Thymus (tissue), 11 donors: ENCODE measurements at regions not wholly inside any gene's neighbourhood (a gene's known extent, or its start where the extent isn't known, plus 50 kb on each side); places are given as distances from the start of the nearest gene placed in this dataset.
"Not testable (repeated sequence)": the region's sequence is repeated elsewhere in the genome, so short reads cannot be mapped to it uniquely, and the experiment has no call there.

ENCODE experiments used
- DNase-seq, 9 donors: peaks; one replicate each; pipeline ENCODE4 v3.0.0-alpha.2; 2013; ENCODE audit warnings: low spot score in 9 of 9, low read depth in 6 of 9, missing footprints in 1 of 9
- H3K27ac ChIP-seq, 2 donors: one replicate each; pipeline ENCODE4 v1.5.1; 2013; ENCODE audit warnings: control low read depth in 1 of 2, low read depth in 1 of 2, low read length in 1 of 2, mild to moderate bottlenecking in 1 of 2, moderate library complexity in 1 of 2
- H3K27me3 ChIP-seq, 2 donors: one replicate each; pipeline ENCODE4 v1.5.1; 2013; ENCODE audit warnings: low read length in 1 of 2; ENCODE audit not compliant: control insufficient read depth in 2 of 2, insufficient read depth in 1 of 2
- H3K36me3 ChIP-seq, 2 donors: one replicate each; pipeline ENCODE4 v1.5.1; 2013; ENCODE audit warnings: low read length in 1 of 2, mild to moderate bottlenecking in 1 of 2, moderate library complexity in 1 of 2; ENCODE audit not compliant: control insufficient read depth in 2 of 2, insufficient read depth in 2 of 2
- H3K4me1 ChIP-seq, 2 donors: one replicate each; pipeline ENCODE4 v1.5.1; 2013; ENCODE audit warnings: low read length in 2 of 2; ENCODE audit not compliant: control insufficient read depth in 2 of 2, insufficient read depth in 2 of 2
- H3K4me3 ChIP-seq, 2 donors: one replicate each; pipeline ENCODE4 v1.5.1; 2013; ENCODE audit warnings: low read length in 2 of 2, control low read depth in 1 of 2, mild to moderate bottlenecking in 1 of 2
- H3K9me3 ChIP-seq, 2 donors: one replicate each; pipeline ENCODE4 v1.5.1; 2013; ENCODE audit warnings: low read length in 1 of 2, mild to moderate bottlenecking in 1 of 2; ENCODE audit not compliant: control insufficient read depth in 2 of 2, insufficient read depth in 1 of 2
- WGBS: extraction: QIAGEN DNeasy Blood & Tissue Kit; methylation state at CpG from one replicate; pipeline ENCODE4 v1.1.7; 2013; 5-methylcytosine and 5-hydroxymethylcytosine counted together
- donor health status: healthy.

DNA sequence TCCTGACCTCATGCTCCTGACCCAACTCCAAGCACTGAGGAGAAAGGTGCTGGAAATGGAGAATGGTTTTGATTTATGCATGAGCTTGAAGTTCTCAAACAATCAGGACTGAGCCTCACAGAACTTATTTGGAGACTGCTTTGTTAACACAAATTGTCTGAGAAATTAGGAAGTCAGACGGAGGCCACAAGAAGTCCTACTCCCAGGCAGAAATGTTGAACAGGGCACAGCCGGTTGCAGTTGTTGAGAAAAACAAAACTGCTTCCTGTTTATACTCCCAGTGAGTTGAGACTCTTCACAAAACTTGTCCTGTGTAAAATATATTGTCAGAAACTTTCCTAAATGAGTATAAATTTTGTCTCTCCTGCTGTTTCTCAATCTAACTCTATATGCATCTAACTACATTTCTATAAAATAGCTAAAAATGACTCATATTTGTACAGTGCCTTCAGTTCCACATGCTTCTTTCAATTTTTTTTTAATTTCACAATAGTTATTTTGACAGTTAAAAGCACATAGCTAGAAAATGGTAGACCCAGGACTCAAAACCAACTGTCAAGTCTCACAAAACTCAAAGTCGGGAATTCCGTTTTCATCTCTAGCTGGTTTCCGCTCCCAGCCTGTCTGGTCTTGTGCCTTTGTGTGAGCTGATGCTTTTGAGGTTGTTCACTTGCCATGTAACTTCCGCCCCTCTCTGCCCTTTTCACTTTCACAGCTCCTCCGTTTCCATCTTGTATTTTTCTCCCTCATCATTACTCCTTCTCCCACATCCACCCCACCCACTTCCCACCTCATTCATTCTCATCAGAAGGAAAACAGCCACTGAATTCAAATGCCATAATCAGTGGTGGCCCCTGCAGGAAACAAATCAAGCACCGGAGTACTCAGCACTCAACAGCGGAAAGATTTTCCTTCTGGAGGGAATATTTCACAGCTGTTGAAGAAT lies 215.0 kb downstream of the SUCLG1 start:
- 83% methylated on average over 9 of the region's 9 CpGs for WGBS
- Histone ChIP-seq H3K4me1 (no peaks in the 10 kb centered on the region), H3K27ac (no peak overlapping the region), H3K9me3 (no peaks in the 10 kb centered on the region), H3K4me3 (no peak overlapping the region), H3K27me3 (no peaks in the 10 kb centered on the region), H3K36me3 (no peaks in the 10 kb centered on the region)
- DNase-seq: no peak

DNA sequence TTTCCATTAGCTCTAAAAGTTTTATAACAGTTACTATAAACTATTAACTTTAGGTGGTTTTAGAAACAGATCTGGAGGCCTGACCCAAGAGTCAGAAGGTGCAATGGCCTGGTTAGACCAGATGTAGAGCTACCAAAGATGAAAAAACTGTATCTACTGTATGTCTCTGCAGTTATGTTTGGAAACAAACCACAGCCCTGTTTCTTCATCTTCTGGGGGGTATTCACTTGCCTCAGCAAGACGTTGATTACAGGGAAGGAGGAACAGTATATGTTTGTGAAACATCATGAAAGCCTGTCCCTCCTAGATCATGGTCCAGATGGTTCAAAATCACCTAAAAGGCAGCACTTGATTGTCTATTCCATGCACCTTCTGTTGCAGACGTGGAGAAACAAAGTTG lies 220.2 kb downstream of the SUCLG1 start:
- DNase-seq: no peak
- Histone ChIP-seq H3K36me3 (no peaks in the 10 kb centered on the region), H3K4me3 (no peak overlapping the region), H3K4me1 (no peaks in the 10 kb centered on the region), H3K27ac (no peak overlapping the region), H3K9me3 (no peaks in the 10 kb centered on the region), H3K27me3 (no peaks in the 10 kb centered on the region)
- 62% methylated on average over 2 of the region's 2 CpGs for WGBS

DNA sequence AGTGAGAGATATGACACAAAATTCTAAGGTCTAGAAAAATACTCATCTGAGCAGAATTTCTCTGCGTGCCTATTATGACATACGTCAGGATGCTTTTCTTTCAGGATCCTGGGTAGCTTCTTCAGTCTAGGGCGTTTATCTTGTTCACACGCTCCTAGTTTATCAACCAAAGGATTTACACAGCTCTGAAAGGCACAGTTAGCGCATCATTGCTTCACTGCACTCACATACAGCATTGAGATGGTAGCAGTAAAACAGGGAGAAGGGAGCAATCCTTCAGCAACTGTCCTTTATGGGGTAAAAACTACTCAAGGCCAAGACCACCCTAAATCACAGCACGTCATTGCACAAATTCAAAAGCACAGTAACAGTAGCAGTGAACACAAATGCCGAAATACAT lies 222.8 kb downstream of the SUCLG1 start:
- H3K4me3 ChIP-seq: no peak overlapping the region
- H3K4me1 ChIP-seq: no peaks in the 10 kb centered on the region
- no peaks in the 10 kb centered on the region for H3K9me3 ChIP-seq
- H3K27ac ChIP-seq: no peak overlapping the region
- DNase-seq: no peak
- H3K27me3 ChIP-seq: no peaks in the 10 kb centered on the region
- 92% methylated on average over 7 of the region's 7 CpGs for WGBS
- no peaks in the 10 kb centered on the region for H3K36me3 ChIP-seq

DNA sequence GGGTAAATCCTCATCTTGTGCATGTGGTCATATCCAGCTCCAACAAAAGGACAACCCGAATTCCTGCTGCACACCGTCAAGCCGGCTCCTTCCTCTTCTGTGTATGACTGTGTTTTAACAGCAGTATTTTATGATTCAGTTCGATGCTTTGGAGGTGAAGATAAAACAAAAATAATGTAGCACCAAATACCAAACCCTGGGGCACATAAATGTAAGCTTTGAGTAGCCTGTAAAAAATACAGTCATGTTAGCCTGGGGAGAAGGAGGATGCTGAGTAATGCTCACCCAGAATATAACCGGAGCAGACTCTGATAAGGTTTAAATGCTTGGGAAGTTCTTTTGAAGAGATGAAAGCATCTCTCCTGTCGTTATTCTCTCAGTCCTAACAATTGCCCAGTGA lies 225.0 kb downstream of the SUCLG1 start:
- WGBS: 78% methylated on average over 6 of the region's 6 CpGs
- Histone ChIP-seq H3K36me3 (no peaks in the 10 kb centered on the region), H3K4me3 (no peak overlapping the region), H3K27me3 (no peaks in the 10 kb centered on the region), H3K4me1 (no peaks in the 10 kb centered on the region), H3K27ac (no peak overlapping the region), H3K9me3 (no peaks in the 10 kb centered on the region)
- DNase-seq: no peak

DNA sequence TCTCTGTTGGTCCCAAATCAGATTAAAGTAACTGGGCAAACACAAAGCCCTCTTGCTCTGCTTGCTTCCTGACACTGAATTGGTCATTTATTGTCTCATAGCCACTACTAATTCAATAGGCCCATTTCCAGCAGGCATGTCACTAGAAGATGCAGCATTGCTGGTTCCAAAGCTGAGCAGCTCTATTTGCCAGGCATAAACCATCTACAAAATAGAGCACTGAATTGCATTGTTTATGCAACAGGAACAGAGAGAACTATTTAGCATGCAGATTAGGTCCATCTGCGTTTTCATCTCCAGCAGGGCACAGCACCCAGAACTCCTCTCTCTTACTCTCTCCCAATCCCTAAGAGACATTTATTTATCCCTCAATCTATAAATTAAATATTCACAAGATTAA lies 227.6 kb downstream of the SUCLG1 start:
- no peaks in the 10 kb centered on the region for H3K36me3 ChIP-seq
- WGBS: 93% methylated on average over 1 of the region's 1 CpG

DNA sequence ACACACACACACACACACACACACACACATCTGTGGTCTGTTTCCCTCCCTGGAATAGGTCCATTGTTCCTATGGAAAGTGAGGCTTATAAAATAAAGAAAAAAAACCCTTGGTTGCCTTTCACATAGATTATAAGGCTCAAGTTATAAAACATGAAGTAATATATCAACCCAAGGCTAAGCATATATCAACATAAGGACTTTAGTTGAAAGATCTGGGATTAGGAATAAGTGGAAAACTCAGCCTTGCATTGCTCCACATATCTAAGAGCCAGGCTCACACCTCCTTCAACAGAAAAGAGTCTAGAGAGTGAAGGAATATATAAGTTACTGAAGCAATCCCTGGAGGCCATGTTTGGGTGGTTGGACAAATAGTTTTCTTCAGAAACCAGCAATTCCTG lies 235.0 kb downstream of the SUCLG1 start:
- H3K4me3 ChIP-seq: no peak overlapping the region
- H3K4me1 ChIP-seq: no peaks in the 10 kb centered on the region
- no peak for DNase-seq
- H3K9me3 ChIP-seq: no peaks in the 10 kb centered on the region
- no peak overlapping the region for H3K27ac ChIP-seq
- no peaks in the 10 kb centered on the region for H3K27me3 ChIP-seq
- no peaks in the 10 kb centered on the region for H3K36me3 ChIP-seq

More for the DNA sequence above, 227.6 kb downstream of the SUCLG1 start:
- no peaks in the 10 kb centered on the region for H3K4me1 ChIP-seq
- no peaks in the 10 kb centered on the region for H3K27me3 ChIP-seq
- no peaks in the 10 kb centered on the region for H3K9me3 ChIP-seq
- H3K4me3 ChIP-seq: no peak overlapping the region
- DNase-seq: no peak
- H3K27ac ChIP-seq: no peak overlapping the region

DNA sequence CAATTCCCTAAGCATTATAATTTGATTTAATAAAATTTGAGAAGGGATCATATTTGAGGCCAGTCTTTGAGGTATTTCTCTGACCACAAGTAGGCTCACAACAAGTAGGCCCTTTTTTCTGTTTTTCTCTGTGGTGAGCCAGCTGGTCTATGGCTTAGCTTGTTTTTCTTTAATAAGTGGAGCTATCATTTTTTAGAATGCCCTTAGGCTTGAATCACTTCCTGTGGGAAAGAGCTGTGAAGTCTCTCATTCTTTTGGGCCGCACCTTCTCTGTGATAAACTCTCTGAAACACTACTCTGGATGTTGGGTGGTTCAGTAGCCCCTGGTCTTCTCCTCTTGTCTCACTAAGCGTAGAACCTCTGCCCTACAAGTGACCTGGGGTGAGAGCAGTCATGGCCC lies 235.9 kb downstream of the SUCLG1 start:
- Histone ChIP-seq H3K27me3 (no peaks in the 10 kb centered on the region), H3K4me3 (no peak overlapping the region), H3K27ac (no peak overlapping the region), H3K4me1 (no peaks in the 10 kb centered on the region), H3K36me3 (no peaks in the 10 kb centered on the region), H3K9me3 (no peaks in the 10 kb centered on the region)
- no peak for DNase-seq
- WGBS: 88% methylated on average over 2 of the region's 2 CpGs

DNA sequence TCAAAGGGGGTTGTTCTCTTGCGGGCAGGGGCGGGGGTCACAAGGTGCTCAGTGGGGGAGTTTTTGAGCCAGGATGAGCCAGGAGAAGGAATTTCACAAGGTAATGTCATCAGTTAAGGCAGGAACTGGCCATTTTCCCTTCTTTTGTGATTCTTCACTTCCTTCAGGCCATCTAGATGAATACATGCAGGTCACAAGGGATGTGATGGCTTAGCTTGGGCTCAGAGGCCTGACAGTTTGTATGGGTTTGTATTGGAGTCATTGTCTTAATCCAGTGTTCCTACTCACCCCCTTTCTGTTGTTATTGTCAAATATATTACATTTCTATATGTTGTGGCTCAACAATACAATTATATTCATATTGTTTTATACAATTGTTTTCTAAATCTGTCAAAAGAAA lies 238.0 kb downstream of the SUCLG1 start:
- H3K9me3 ChIP-seq, H3K4me1 ChIP-seq, H3K36me3 ChIP-seq, DNase-seq, H3K27ac ChIP-seq, H3K4me3 ChIP-seq, H3K27me3 ChIP-seq: not testable (repeated sequence)
- 97% methylated on average over 2 of the region's 2 CpGs for WGBS

DNA sequence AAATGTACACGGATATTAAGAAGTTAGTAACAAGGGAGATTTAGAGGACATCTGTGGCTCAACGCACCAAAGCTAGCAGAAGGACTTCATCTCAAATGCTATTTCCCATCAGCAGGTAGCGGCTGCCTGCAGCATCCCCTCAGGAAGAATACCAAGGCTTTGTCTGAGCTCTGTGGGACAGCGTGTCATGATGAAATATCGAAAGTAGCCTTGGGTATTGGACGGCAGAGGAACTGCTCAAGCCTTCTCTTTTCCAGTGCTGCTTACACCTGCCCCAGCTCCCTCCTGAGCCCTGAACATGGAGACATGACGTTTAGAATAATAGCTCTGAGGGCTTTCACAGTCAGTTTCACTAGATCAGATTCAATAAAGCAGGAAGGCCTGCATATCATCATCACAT lies 241.6 kb downstream of the SUCLG1 start:
- no peaks in the 10 kb centered on the region for H3K27me3 ChIP-seq
- no peaks in the 10 kb centered on the region for H3K4me1 ChIP-seq
- no peak overlapping the region for H3K27ac ChIP-seq
- H3K9me3 ChIP-seq: no peaks in the 10 kb centered on the region
- no peak for DNase-seq
- 90% methylated on average over 7 of the region's 7 CpGs for WGBS
- H3K36me3 ChIP-seq: no peaks in the 10 kb centered on the region
- H3K4me3 ChIP-seq: no peak overlapping the region
